Sigmoid colon (tissue), 3 donors: ENCODE measurements at regions not wholly inside any gene's neighbourhood (a gene's known extent, or its start where the extent isn't known, plus 50 kb on each side); places are given as distances from the start of the nearest gene placed in this dataset.

Source experiments
- POLR2A ChIP-seq, 2 donors: fragments of 450-650 bp; IDR thresholded peaks; one replicate each; pipeline ENCODE4 v1.6.1; 2016; ENCODE audit warnings: antibody characterized with exemption in 2 of 2, mild to moderate bottlenecking in 2 of 2, moderate library complexity in 2 of 2
- TF ChIP-seq, protein P1 (sequence below), 4 experiments: fragments of 450-650 bp in 3 of 4; fragments of 200-600 bp in 1 of 4; IDR thresholded peaks; one replicate each; pipeline ENCODE4 v1.5.1; 2016 to 2019; ENCODE audit warnings: antibody characterized with exemption in 4 of 4, mild to moderate bottlenecking in 3 of 4, moderate library complexity in 2 of 4

DNA sequence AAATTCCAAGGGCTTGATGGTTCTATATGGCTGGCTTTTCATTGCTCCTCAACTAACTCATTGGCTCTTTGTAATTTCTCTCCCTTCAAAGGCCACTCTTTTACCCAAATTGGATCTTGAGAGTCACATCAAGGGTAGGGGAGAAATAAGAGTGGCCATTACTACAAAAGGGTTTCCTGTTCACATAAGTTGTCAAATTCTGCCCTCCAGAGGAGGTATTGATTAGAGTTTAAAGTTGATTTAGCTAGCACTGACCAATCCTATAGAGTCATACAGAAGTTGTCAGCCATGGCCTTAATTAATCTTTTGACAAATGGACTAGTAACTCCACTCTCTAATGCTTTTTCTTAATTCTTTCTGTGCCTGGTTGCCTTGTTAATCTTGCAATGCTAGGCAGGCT, 336.0 kb downstream of the RPS4Y2 start:
- TF ChIP-seq, protein P1, sequence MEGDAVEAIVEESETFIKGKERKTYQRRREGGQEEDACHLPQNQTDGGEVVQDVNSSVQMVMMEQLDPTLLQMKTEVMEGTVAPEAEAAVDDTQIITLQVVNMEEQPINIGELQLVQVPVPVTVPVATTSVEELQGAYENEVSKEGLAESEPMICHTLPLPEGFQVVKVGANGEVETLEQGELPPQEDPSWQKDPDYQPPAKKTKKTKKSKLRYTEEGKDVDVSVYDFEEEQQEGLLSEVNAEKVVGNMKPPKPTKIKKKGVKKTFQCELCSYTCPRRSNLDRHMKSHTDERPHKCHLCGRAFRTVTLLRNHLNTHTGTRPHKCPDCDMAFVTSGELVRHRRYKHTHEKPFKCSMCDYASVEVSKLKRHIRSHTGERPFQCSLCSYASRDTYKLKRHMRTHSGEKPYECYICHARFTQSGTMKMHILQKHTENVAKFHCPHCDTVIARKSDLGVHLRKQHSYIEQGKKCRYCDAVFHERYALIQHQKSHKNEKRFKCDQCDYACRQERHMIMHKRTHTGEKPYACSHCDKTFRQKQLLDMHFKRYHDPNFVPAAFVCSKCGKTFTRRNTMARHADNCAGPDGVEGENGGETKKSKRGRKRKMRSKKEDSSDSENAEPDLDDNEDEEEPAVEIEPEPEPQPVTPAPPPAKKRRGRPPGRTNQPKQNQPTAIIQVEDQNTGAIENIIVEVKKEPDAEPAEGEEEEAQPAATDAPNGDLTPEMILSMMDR (IDR thresholded peaks at IDR 0.05), result no peak
- no peak for TF ChIP-seq POLR2A (IDR thresholded peaks at IDR 0.05)
